ENCODE measurements at regions not wholly inside any gene's neighbourhood (a gene's known extent, or its start where the extent isn't known, plus 50 kb on each side); places are given as distances from the start of the nearest gene placed in this dataset.

DNA sequence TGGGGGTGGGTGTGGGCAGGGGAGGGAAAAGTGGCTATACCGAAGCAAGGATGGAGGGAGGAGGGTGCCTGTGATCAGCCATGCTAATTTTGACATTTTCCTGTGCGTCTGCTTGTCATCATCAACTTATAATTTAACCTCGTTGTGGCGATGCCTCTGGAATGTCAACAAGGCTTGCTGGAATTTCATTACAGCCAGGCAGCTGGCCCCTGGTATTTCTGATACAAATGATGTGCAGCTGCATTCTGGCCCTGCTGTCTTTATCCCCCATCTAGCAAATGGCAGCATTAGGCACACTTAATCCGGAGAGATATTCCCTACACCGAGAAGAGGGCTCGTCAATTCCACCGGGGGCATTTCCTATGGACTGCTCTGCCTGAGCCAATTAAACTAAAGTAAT lies 278.3 kb upstream of the CCL2 start:
- DNase-seq (ENCODE audit: low read depth), result no peak

DNA sequence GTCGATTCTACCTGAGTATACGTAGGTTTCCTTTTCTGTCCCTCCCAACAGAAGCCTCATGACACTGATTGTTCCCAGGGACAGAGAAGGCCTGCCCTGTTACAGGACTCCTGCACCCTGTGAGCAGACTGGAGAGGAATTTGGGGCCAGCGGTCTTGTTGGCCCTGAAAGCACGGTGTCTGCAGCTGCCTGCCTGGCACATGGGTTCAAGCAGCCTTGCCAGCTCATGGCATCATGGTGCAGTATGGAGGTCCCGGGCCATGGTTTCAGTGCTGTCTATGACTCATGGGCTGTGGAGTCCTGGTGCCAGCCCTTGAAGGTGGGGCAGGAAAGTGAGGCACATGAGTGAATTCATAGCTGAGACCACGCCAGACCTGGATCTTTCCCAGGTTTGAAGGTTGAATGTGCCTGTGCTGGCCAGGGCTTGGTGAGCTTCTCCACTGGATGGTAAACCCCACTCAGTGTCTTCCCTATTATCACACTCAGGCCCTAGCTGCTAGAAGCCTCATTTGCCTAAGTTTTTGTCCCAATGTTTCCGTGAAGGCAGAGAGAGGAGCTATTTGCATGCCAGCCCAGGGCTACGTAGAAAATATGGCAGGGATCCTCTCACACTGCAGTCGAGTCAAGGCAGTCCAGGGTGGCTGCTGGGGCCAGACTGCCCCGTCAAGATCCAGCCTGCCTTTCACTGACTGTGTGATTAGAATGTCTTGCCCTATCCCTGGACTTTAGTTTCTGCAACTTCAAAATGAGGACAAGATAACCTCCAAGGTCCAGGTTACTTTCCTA lies 277.2 kb upstream of the CCL2 start:
- peak; percentile 15 for DNase-seq (ENCODE audit: low read depth)

DNA sequence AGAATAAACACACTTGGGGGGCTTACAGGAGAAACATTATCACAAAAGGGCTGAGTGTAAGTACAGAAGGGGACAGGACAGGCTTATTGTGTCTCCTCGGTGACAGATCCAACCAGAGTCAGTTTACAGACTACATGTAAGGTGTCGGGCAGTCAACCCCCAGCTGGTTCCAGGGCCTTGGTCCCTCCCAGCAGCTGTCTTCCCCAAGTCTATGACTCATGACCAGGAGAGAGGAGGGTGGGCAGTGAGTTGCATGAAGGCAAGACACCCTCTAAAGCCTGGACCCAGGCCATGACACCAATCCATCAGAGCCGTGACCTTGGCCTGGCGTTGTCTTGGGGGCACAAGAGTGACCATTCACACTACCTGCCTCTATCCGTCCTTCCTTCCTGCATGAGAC lies 276.2 kb upstream of the CCL2 start:
- peak; percentile 35 for DNase-seq (ENCODE audit: low read depth)

DNA sequence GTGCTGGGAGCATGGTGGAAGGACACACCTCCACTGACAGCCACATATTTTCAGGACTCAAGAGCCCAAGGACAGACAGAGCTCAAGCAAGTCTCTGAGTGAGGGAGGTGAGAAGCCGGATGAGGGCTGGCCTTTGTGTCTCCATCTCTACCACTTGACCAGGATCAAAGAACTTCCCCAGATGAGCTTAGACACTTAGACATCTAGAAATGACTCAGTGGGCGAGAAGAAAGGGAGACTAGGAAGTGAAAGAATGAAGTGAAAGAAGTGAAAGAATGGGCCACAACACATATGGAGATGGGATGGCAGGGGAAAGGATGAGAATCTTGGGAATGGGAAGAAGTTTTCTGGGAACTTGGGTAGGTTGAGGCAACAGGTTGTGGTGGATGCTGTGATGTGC lies 274.9 kb upstream of the CCL2 start:
- no peak for DNase-seq (ENCODE audit: low read depth)

DNA sequence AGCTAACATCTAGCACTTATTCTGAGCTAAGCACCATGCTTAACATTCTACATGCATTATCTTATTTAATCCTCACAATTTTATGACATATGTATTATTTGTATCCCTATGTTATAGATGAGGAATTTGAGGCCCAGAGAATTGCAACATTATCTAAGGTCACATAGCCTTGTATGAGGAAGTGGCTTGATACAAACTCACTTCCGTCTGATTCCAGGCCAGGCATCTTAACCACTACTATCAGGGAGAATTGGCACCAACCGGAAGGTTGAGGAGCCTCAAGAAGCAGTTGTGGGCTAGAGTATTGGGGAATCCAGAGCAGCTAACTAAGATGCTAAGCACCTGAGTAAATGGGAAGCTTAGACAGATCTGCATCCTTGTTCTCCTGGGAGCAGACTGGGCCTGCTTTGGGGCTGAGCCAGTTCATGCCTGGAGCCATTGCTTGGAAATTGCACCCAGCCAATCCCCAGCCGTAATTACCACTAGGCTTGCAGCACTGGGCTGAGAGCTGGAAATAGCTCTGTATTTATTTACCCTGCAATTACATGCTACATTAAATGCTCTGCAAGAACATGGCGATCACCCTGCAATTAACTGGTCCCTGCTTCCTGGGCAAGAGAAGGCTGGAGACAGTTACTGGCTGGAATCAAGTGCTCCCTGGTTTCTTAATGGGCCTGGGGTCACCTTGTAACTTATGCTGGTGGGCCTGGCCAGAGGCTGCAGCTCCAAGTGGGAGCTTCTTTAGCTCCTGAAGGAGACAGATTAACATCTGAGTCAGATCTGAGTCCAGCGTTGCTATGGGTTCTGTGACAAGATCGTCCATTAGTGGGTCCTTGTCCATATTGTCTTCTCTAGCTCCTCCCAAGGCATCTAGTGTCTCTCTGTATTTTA lies 273.1 kb upstream of the CCL2 start:
- peak; percentile 20 for DNase-seq (ENCODE audit: low read depth)

DNA sequence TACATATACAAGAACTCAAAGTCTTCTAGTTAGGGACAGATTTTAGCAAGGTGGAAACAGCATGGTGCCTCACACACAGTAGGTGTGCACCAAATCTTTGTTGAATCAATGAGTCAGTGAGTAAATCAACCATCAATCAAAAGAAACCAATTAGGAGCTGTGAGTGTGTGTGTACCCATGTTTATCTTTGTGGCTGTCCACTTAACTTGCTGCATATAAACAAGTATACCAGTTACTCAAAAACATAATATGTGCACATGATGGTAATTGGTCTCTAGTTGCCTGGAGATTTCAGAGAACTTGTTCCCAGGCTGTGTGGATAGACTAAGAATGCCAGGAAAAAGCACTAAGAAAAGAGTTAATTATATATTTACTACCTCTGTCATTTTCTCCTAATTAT lies 272.2 kb upstream of the CCL2 start:
- no peak for DNase-seq (ENCODE audit: low read depth)

DNA sequence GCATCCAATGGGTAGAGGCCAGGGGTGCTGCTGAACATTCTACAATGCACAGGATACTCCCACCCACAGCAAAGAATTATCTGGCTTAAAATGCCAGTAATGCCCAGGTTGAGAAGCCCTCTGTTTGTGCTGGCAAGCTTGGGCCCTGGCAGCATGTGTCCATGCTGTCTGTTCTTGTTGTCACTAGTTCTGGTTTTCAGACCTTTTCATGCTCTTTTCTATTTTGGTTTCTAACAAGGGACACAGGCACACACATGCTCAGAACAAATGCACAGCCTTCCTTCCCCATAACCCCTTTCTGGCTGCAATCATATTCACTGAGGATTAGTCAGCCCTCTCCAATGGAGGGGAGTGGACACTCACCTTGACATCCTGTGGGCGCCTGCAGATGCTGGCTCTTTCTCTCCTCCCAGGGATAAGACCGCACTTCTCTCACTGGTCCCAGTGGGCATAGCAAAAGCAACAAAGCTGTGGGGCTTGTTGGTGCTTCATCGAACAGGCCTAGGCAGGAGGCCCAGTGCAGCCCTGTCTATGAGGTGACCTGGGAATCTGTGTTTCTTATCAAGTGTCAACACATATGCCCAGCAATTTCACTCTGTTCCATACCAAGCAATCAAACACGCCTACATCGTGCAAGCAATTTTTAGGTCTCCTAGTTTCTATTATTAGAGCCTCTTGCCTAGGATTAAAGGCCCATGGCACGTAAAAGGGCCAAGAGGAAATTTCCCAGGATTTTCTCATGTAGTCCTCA lies 271.1 kb upstream of the CCL2 start:
- no peak for DNase-seq (ENCODE audit: low read depth)

DNA sequence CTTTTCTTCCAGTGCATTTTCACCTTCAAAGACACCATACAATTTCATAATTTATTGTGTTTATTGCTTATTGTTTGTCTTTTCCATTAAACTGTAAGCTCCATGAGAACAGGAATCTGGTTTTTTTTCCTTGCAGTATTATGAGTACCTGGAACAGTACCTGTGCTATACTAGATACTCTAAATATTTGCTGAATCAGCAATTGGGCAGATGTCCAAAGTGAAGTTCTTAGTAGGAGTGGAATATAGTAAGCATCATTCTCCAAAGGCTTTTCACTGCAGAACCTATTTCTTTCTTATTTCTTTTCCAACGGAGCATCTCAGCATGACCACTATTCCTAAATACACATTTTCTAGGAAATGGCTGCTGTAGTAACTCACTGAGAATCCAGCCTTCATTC lies 269.0 kb upstream of the CCL2 start:
- no peak for DNase-seq (ENCODE audit: low read depth)

DNA sequence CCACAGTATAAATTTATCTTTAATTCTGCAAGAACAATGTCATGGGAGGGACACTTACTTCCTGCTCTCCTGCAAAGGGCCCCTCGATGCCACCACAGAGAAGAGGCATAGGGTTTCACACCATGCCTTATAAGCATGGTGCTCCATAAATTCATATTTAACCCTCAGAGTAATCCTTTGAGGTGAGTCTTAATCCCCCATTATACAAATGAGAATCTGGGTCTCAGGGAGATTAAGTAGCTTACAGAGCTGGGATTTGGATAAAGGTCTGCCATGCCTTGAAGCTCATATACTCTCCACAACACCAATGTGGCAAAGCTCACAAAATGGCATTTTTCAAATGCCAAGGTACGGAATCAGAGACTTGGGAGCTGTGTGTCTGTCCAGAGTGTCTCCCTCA lies 268.5 kb upstream of the CCL2 start:
- no peak for DNase-seq (ENCODE audit: low read depth)

DNA sequence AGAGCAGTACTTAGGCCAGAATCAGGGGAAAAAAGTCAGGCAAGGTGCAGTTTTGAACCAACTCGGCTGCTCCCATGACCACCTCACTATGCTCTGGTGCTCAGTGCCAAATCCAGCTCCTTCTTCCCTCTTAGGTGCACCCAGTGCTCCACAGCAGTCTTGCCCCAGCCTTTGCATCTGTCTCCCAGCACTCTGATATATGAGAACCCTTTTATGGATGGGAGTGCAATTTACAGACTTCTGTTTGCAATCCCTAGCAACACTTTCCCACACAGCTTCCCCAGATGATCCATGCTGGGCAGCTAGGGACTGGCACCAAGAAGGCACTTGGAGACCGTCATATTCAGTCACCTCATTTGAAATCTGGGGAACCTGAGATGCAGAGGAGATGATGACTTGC lies 267.9 kb upstream of the CCL2 start:
- no peak for DNase-seq (ENCODE audit: low read depth)

DNA sequence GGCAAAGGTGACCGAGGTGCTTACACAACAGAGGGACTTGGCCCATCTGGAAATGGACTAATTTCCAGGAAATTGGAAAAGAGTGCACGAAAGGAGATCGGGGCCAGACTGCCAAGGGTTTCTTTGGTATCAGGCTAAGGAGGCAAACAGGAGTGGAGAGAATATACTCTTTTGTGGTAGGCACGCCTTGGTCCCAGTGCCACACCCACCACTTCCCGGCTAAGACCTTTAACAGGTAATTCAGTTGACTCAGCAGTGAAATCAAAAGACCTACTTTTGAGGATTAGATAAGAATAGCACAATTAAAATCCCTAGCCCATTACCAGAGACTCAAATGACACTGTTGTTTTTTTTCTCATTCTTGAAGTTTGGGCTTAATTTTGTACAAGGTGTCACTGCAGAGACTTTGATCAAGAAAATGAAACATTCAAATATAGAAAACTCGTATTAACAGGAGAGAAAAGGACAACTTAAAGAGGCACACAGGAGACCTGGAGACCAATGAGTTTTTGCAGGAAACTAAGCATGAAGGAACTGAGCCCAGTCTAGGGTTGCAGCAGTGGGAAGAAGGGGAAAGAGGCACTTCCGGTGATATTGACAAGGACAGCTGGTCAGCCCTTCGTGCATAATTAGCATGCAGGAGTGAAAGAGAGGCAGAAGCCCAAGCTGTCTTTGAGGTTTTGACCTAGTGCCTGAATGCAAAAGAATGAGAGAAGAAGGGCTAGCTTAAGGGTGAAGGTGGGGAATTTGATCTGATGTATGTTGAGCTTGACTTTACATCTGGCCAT lies 265.5 kb upstream of the CCL2 start:
- DNase-seq (ENCODE audit: low read depth), result no peak

DNA sequence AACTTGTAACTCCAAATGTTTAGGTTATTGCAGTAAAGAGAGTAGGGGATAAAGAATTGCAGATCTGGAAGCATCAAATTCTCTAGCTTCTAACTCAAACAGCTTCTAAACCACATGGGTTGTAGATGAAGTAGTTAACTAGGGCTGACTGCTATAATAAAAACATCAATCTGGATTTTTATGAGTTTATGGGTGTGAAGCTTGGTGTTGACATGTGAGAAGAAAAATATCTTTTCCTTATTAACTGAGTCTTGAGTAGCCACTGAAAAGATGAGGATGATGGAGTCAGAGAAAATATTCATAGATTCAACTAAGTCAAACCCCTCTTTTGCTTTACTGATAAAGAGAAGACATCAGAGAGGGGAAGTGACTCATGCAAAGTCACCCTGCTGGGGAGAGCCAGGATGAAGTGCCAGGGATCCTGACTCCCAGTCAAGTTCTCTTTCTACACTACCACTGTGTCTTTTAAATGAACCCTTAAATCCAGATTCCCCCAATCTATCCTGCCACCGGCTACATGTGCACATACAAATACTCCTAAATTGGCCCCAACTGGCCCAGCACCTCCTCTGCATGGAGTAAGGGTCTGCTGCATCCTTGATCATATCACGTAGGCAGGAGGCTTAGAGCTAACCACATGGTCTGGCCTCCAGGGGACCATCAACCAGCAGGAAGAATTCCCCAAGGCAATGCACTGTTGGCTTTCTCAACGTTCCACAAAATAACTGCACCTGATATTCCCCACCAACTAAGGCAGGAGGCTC lies 264.0 kb upstream of the CCL2 start:
- peak; percentile 47 for DNase-seq (ENCODE audit: low read depth)

DNA sequence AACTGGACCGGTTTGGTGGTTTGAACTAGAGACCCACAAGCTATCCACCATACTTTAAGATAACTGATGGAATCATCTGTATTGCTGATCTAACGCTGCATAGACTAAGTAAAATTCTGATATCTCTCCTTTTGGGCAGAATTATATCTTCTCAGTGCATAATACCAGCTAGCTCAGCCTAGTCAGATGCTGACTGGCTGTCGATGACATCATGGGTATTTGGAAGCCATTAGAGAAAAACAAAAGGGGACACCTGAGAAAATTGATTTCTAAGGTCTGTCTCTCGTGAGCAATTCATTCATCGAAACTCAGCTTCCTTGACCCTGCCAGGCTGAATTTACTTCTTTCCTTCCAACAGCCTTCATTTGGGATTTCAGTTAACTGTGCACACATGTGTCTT lies 263.0 kb upstream of the CCL2 start:
- DNase-seq (ENCODE audit: low read depth), result no peak

DNA sequence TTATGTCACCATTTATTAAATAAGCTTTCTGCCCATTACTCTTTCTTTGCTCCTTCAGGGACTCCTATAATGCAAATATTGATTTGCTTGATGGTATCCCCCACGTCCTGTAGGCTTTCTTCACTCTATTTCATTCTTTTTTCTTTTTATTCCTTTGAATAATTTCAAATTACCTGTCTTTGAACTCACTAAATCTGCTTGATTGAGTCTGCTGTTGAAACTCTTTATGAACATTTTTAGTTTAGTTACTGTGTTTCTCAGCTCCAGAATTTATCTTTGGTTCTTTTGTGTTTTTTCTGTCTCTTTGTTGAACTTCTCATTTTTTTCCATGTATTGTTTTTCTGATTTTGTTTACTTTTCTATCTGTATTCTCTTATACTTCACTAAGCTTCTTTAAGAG lies 254.4 kb upstream of the CCL2 start:
- no peak for DNase-seq (ENCODE audit: low read depth)

DNA sequence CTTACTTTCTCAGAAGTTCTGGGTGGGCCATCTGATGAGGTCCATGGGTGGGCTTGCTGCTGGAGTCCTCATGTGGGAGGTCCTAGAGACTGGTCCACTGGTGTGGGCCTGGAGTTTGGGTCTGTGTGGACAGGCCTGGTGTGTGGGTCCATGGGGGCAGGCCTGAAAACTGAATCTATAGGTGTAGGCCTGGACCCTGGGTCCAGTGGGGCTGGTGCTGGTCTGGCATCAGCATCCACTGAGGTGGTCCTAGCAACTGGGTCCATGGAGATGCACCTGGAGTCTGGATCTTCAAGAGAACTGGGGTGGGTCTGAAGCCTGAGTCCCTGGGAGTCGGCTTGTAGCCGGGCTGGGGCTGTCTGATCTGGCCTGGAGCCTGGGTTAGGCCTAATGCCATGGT lies 253.8 kb upstream of the CCL2 start:
- no peak for DNase-seq (ENCODE audit: low read depth)

DNA sequence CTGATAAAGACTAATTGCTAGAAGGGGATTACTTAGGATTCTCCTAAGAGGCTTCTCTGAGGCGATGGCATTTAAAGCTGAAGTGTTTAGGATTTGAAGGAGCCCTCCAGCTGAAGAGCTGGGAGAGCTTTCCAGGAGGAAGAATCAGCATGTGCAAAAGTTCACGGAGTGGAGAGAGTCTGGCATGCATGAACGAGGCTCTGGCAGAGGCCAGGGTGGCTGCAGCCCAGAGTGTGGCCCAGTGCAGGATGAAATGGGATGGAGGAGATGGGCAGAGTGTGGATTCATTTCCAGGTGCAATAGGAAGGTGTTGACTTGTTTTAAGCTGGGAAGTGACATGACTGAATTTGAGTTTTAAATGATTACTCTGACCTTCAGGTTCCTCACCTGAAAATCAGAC lies 249.0 kb upstream of the CCL2 start:
- no peak for DNase-seq (ENCODE audit: low read depth)

DNA sequence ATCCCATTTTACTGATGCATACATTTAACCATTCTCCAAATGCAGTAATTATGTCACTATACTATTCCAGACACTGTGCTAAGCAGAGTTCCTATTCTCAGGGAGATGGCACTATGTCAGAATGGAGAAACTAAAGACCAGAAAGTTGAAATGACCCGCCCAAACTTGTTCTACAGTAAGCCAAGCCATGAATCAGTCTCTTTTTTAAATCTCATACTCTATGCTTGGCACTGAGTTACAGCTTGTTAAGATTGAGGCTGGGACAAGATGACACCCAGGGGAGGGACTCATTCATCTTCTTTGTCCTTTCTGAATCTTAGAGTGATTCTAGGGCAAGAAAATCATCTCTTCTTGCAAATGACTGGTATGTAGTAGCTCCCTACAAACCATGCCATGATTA lies 247.0 kb upstream of the CCL2 start:
- no peak for DNase-seq (ENCODE audit: low read depth)

DNA sequence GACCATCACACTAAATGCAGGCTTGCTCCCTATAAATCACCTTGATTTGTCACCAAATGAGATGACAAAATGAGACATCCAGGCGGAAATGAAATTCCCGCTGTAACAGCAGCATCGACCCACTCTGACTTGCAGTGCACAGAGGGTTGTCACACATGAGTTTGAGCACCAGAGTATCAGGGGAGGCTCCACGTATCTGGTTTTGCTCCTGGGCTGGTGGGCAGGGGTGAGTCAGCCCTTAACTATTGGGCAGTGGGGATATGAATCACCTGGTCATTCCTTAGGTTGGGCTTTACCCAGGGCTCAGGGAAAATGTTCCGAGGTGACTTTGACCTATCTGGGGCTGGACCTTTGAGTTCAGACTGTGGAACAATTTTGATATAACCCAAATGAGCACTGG lies 245.2 kb upstream of the CCL2 start:
- DNase-seq (ENCODE audit: low read depth), result no peak

DNA sequence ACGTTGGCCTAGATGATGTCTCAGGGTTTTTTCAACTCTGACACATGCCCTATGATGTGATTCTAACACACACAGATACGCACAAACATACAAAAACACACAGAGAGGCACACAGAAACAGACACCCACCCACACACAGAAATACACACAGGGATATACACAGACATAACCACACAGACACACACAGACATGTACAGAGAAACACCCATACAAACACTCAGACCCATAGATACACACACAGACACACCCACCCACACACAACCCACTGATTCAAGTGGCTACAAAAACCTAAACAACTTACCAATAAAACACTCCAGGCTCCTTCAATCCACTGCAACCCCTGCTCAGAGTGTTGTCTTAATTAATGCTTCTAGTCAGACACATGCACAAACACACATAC lies 244.6 kb upstream of the CCL2 start:
- DNase-seq (ENCODE audit: low read depth), result no peak

DNA sequence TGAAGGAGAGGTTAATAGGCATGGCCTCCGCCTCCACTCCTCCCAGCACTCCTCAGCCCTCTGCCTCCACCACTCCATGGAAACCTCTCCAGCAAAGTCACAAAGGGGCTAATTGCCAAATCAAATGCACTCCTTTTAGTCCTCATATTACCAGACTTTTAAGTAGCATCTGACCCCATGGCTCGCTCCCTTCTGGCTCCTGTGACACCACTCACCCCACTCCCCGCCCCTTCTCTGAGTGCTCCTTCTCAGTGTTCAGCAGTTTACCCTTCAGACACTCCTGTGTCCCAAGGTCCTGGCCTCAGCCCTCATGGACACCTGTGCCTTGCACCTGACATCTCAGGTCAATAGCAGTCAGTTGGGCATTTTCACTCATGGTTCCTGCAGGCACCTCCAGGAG lies 243.5 kb upstream of the CCL2 start:
- DNase-seq (ENCODE audit: low read depth), result no peak
